ENCODE measurements at regions not wholly inside any gene's neighbourhood (a gene's known extent, or its start where the extent isn't known, plus 50 kb on each side); places are given as distances from the start of the nearest gene placed in this dataset.

- no peaks in the 10 kb centered on the region for H3K79me2 ChIP-seq (ENCODE audit: insufficient read depth, low read length)
- no peak for DNase-seq
- H2BK5ac ChIP-seq (ENCODE audit: insufficient read length, low read length): no peak overlapping the region
- TF ChIP-seq CTCF (conservative IDR thresholded peaks at IDR 0.05): no peak
- no peak overlapping the region for H2BK20ac ChIP-seq (ENCODE audit: low read depth, low read length, poor library complexity, severe bottlenecking)
- H2BK120ac ChIP-seq (ENCODE audit: low read depth, low read length, poor library complexity, severe bottlenecking): no peak overlapping the region
- H3K23me2 ChIP-seq (ENCODE audit: insufficient read length, low read depth, low read length, poor library complexity, severe bottlenecking): no peaks in the 10 kb centered on the region
- Mint-ChIP-seq H3K27me3 (ENCODE audit: low read depth) (peaks cover 2% of the 10 kb centered on the region; the same call in 1 of the 2 replicates), H3K27ac (peak overlapping the region in 1 of 3 experiments; percentile 23; a peak in 1 of 7 replicates), H3K9me3 (no peaks in the 10 kb centered on the region), H3K36me3 (ENCODE audit: insufficient read depth in 1 of 3, low read depth in 3 of 3) (no peaks in the 10 kb centered on the region), H3K4me3 (no peak overlapping the region), H3K4me1 (peaks cover 18 to 29% of the 10 kb centered on the region in 2 experiments)
- H3K9ac ChIP-seq (ENCODE audit: extremely low read depth, insufficient read length, low read length): no peak overlapping the region
- no peak overlapping the region for H3K18ac ChIP-seq (ENCODE audit: insufficient read length, low read depth, low read length)
- H3K14ac ChIP-seq (ENCODE audit: insufficient read depth, low read length): no peak overlapping the region
- no peak overlapping the region for H4K91ac ChIP-seq (ENCODE audit: insufficient read length, low read depth, low read length)
- WGBS (ENCODE audit: extremely low coverage, insufficient read length, low lambda C conversion rate): no CpG with 5 or more reads among the region's 9 CpGs
- H4K5ac ChIP-seq (ENCODE audit: insufficient read length, low read depth, low read length): no peak overlapping the region
- H4K20me1 ChIP-seq (ENCODE audit: control insufficient read depth, insufficient read depth, insufficient read length): no peaks in the 10 kb centered on the region
- H2AK5ac ChIP-seq (ENCODE audit: insufficient read length, low read length): no peak overlapping the region
- H3K56ac ChIP-seq (ENCODE audit: insufficient read length, low read depth, low read length): no peak overlapping the region
- peaks cover 3% of the 10 kb centered on the region; the same call in 1 of the 2 replicates for H3K4me1 ChIP-seq (ENCODE audit: insufficient read depth, low read length)
- no peak overlapping the region for H3K27ac ChIP-seq (ENCODE audit: insufficient read length, low read depth, low read length)
- H2BK12ac ChIP-seq (ENCODE audit: insufficient read length, low read depth, low read length): no peak overlapping the region
- no peak overlapping the region for H3K4me2 ChIP-seq (ENCODE audit: insufficient read depth, insufficient read length, low read length)
- H2BK15ac ChIP-seq (ENCODE audit: low read depth, low read length): no peak overlapping the region
- no peaks in the 10 kb centered on the region for H3K9me3 ChIP-seq (ENCODE audit: control insufficient read depth, low read depth, low read length)
- no peaks in the 10 kb centered on the region for H3K27me3 ChIP-seq (ENCODE audit: insufficient read depth, low read length)
- H2AFZ ChIP-seq (ENCODE audit: low read length): no peak overlapping the region
- H3K79me1 ChIP-seq (ENCODE audit: insufficient read depth, low read depth, low read length, poor library complexity, severe bottlenecking): no peaks in the 10 kb centered on the region
- H4K8ac ChIP-seq (replicated peaks; ENCODE audit: insufficient read length, low read depth, low read length): no peak overlapping the region
- no peak overlapping the region for H3K4ac ChIP-seq (ENCODE audit: low read depth, low read length)
- no peak overlapping the region for H3K23ac ChIP-seq (ENCODE audit: insufficient read length, low read depth, low read length)
- no peak overlapping the region for H3T11ph ChIP-seq (ENCODE audit: low read length)
These were observed 529.2 kb upstream of the JARID2 start for GRCh38 chr6:14716499-14717146.
